Caco-2 (cell line): ENCODE measurements at regions not wholly inside any gene's neighbourhood (a gene's known extent, or its start where the extent isn't known, plus 50 kb on each side); places are given as distances from the start of the nearest gene placed in this dataset.

ENCODE experiments used
- BruUV-seq: library from RNA; stranded (reverse); fragments of 400-500 nt; replicated peaks from 2 replicates; lab custom pipeline; 2021; lab: Mats Ljungman, UMichigan
- CTCF ChIA-PET: fragments of 300-600 bp; sonication (Branson Sonifier 250); formaldehyde crosslinking; loops from one replicate; lab custom pipeline; 2022; ENCODE audit warnings: antibody characterized with exemption; lab: Charles Lee
- POLR2A ChIA-PET: fragments of 300-600 bp; sonication (Branson Sonifier 250); formaldehyde crosslinking; loops from one replicate; lab custom pipeline; 2022; ENCODE audit warnings: antibody characterized with exemption; lab: Charles Lee
- DNase-seq, 2 experiments: peaks; one replicate each; pipeline versions ENCODE4 v3.0.0 to v3.0.0-alpha.2; 2020 to 2022
- H3K27me3 ChIP-seq: replicated peaks from 2 replicates; pipeline ENCODE4 v1.6.0; 2011; ENCODE audit warnings: low read length; ENCODE audit not compliant: control insufficient read depth, insufficient read depth
- H3K36me3 ChIP-seq: 2 replicates; pipeline ENCODE4 v1.5.1; 2011; ENCODE audit warnings: low read length; ENCODE audit not compliant: control insufficient read depth, insufficient read depth
- H3K4me1 ChIP-seq: fragments of 250-450 bp; sonication (Bioruptor Pico); 2 replicates; pipeline ENCODE4 v1.5.1; 2020; ENCODE audit warnings: mild to moderate bottlenecking
- H3K4me3 ChIP-seq: 2 replicates; pipeline ENCODE4 v1.5.1; 2011; ENCODE audit warnings: low read depth, mild to moderate bottlenecking, control low read depth, low read length
- H3K9me3 ChIP-seq: fragments of 250-450 bp; sonication (Bioruptor Pico); 2 replicates; pipeline ENCODE4 v1.5.1; 2020; ENCODE audit warnings: mild to moderate bottlenecking, moderate library complexity
- H3K27ac Mint-ChIP-seq: one replicate; pipeline ENCODE4 v1.8.0; 2022; ENCODE audit warnings: mixed read lengths; ENCODE audit not compliant: unreplicated experiment
- H3K27me3 Mint-ChIP-seq: one replicate; pipeline ENCODE4 v1.8.0; 2022; ENCODE audit warnings: mixed read lengths; ENCODE audit not compliant: insufficient read depth, unreplicated experiment
- H3K36me3 Mint-ChIP-seq: one replicate; pipeline ENCODE4 v1.8.0; 2022; ENCODE audit warnings: mild to moderate bottlenecking, mixed read lengths; ENCODE audit not compliant: insufficient read depth, unreplicated experiment
- H3K4me1 Mint-ChIP-seq: one replicate; pipeline ENCODE4 v1.8.0; 2022; ENCODE audit warnings: low read depth, mixed read lengths; ENCODE audit not compliant: unreplicated experiment
- H3K4me3 Mint-ChIP-seq: one replicate; pipeline ENCODE4 v1.8.0; 2022; ENCODE audit warnings: mild to moderate bottlenecking, moderate library complexity, mixed read lengths; ENCODE audit not compliant: unreplicated experiment
- H3K9me3 Mint-ChIP-seq: one replicate; pipeline ENCODE4 v1.8.0; 2022; ENCODE audit warnings: mixed read lengths; ENCODE audit not compliant: unreplicated experiment
- intact Hi-C: fragments of 100-400 bp; cut with micrococcal nuclease; formaldehyde crosslinking; loops from one replicate; pipeline ENCODE4 v1.10.0; 2022; ENCODE audit not compliant: unreplicated experiment
- TF ChIP-seq, protein P1 (sequence below), 2 experiments: fragments of 200-600 bp in 1 of 2; IDR thresholded peaks; 1 replicate in 1 of 2; 2 replicates in 1 of 2; pipeline versions ENCODE4 v1.5.1 to v1.8.0; 2011 to 2022; ENCODE audit warnings: antibody characterized with exemption in 1 of 2, control low read depth in 1 of 2, inconsistent platforms in 1 of 2, low read depth in 1 of 2, low read length in 1 of 2, mild to moderate bottlenecking in 1 of 2, moderate library complexity in 1 of 2; ENCODE audit not compliant: insufficient read depth in 1 of 2, severe bottlenecking in 1 of 2, unreplicated experiment in 1 of 2

DNA sequence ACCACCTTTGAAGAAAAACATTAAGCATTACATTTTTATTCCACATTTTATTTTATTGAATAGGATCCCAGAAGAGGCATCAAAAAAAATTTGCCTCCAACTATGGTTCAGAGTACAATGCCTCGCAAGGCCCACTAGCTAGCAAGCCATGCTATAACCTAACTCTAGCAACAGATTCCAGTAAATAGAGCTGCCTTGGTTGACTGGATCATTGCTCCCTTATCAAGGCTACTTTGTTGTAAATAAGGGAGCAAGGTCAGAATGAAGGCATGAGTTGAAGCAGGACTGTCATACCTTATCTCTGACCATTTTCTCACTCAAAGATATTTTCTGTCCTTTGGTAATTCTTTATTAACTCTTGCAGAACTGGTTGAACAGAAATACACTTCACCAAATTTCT, 672.6 kb downstream of the EPHA4 start:
- no TSS peak for BruUV-seq
- Mint-ChIP-seq H3K27me3 (peaks cover 4% of the 10 kb centered on the region), H3K9me3 (no peaks in the 10 kb centered on the region), H3K27ac (no peak overlapping the region), H3K36me3 (no peaks in the 10 kb centered on the region), H3K4me1 (no peaks in the 10 kb centered on the region), H3K4me3 (no peak overlapping the region)
- intact Hi-C loops: no loop called here
- H3K4me1 ChIP-seq: 0 out of 2 replicates have a peak, but pooled peaks cover 4% of the 10 kb centered on the region
- H3K27me3 ChIP-seq: no peaks in the 10 kb centered on the region
- TF ChIP-seq, protein P1, sequence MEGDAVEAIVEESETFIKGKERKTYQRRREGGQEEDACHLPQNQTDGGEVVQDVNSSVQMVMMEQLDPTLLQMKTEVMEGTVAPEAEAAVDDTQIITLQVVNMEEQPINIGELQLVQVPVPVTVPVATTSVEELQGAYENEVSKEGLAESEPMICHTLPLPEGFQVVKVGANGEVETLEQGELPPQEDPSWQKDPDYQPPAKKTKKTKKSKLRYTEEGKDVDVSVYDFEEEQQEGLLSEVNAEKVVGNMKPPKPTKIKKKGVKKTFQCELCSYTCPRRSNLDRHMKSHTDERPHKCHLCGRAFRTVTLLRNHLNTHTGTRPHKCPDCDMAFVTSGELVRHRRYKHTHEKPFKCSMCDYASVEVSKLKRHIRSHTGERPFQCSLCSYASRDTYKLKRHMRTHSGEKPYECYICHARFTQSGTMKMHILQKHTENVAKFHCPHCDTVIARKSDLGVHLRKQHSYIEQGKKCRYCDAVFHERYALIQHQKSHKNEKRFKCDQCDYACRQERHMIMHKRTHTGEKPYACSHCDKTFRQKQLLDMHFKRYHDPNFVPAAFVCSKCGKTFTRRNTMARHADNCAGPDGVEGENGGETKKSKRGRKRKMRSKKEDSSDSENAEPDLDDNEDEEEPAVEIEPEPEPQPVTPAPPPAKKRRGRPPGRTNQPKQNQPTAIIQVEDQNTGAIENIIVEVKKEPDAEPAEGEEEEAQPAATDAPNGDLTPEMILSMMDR (IDR thresholded peaks at IDR 0.05; ENCODE audit: insufficient read depth in 1 of 2, low read depth in 1 of 2, low read length in 1 of 2, severe bottlenecking in 1 of 2, unreplicated experiment in 1 of 2): no peak
- no peaks in the 10 kb centered on the region for H3K36me3 ChIP-seq
- H3K9me3 ChIP-seq: no peaks in the 10 kb centered on the region
- DNase-seq: no peak
- CTCF ChIA-PET: no interaction called here
- no peak overlapping the region for H3K4me3 ChIP-seq
- POLR2A ChIA-PET: no interaction called here

DNA sequence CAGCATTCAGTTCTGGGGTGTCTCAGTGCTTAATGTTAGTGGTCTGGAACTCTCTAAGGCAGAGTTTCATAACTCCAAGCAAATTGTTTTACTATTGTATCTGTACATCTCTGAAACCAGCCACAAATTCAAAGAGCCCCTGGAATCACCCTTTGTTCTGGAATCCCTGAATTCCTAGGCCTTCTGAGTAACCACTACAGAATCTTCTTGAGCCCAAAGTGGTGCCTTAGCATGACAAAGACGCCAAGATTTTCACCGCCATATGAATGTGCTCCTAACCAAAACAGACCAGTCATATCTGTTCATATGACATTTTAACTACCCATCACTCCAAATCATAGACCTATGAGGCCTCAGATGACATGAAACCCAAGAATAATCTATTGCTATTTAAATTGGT, 668.1 kb downstream of the EPHA4 start:
- no peaks in the 10 kb centered on the region for H3K27me3 Mint-ChIP-seq
- CTCF ChIA-PET: no interaction called here
- Histone ChIP-seq H3K9me3 (no peaks in the 10 kb centered on the region), H3K36me3 (no peaks in the 10 kb centered on the region), H3K4me1 (0 out of 2 replicates have a peak, but pooled peaks cover 4% of the 10 kb centered on the region), H3K4me3 (no peak overlapping the region), H3K27me3 (no peaks in the 10 kb centered on the region)
- no peaks in the 10 kb centered on the region for H3K36me3 Mint-ChIP-seq
- no peaks in the 10 kb centered on the region for H3K4me1 Mint-ChIP-seq
- intact Hi-C loops: no loop called here
- BruUV-seq: no TSS peak
- no peak overlapping the region for H3K27ac Mint-ChIP-seq
- H3K9me3 Mint-ChIP-seq: no peaks in the 10 kb centered on the region
- TF ChIP-seq, protein P1 (IDR thresholded peaks at IDR 0.05; ENCODE audit: insufficient read depth in 1 of 2, low read depth in 1 of 2, low read length in 1 of 2, severe bottlenecking in 1 of 2, unreplicated experiment in 1 of 2): no peak
- H3K4me3 Mint-ChIP-seq: no peak overlapping the region
- DNase-seq: no peak
- POLR2A ChIA-PET: no interaction called here

DNA sequence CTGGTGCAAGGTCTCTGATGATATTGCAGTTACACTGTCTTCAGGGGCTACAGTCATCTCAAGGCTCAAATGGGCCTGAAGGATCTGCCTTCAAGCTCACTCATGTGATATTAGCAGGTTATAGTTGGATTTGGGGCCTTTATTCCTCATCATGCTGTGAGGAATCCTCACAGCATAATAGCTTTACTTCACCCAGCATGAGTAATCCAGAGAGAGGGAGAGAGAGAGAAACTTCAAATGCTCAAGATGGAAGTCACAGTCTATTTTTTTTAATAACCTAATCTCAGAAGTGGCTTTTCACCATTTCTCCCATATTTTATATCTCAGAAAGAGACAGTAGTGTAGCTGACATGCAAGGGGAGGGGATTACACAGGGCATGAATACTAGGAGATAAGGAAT, 658.7 kb downstream of the EPHA4 start:
- peaks cover 7% of the 10 kb centered on the region for H3K4me1 Mint-ChIP-seq
- CTCF ChIA-PET: no interaction called here
- H3K27me3 Mint-ChIP-seq: peaks cover 3% of the 10 kb centered on the region
- H3K36me3 Mint-ChIP-seq: no peaks in the 10 kb centered on the region
- POLR2A ChIA-PET: no interaction called here
- no TSS peak for BruUV-seq
- Histone ChIP-seq H3K9me3 (no peaks in the 10 kb centered on the region), H3K27me3 (no peaks in the 10 kb centered on the region), H3K36me3 (no peaks in the 10 kb centered on the region), H3K4me1 (no peaks in the 10 kb centered on the region; the same call in 1 of the 2 replicates), H3K4me3 (no peak overlapping the region)
- peaks cover 2% of the 10 kb centered on the region for H3K9me3 Mint-ChIP-seq
- H3K27ac Mint-ChIP-seq: no peak overlapping the region
- no peak overlapping the region for H3K4me3 Mint-ChIP-seq
- TF ChIP-seq, protein P1 (IDR thresholded peaks at IDR 0.05; ENCODE audit: insufficient read depth in 1 of 2, low read depth in 1 of 2, low read length in 1 of 2, severe bottlenecking in 1 of 2, unreplicated experiment in 1 of 2): no peak
- no peak for DNase-seq
- intact Hi-C loops: no loop called here
